HG03159 (cell line): ENCODE measurements at regions not wholly inside any gene's neighbourhood (a gene's known extent, or its start where the extent isn't known, plus 50 kb on each side); places are given as distances from the start of the nearest gene placed in this dataset.
"Not testable (repeated sequence)": the region's sequence is repeated elsewhere in the genome, so short reads cannot be mapped to it uniquely, and the experiment has no call there.

Experiments used
- ATAC-seq: cut with Tn5 transposase; IDR thresholded peaks from one replicate; pipeline ENCODE4 v1.9.1; 2021; ENCODE audit warnings: mild to moderate bottlenecking, moderate library complexity; ENCODE audit not compliant: unreplicated experiment

GRCh38 chr1:230493264-230493663 lies 67.1 kb upstream of the PGBD5 start:
- no peak for ATAC-seq

GRCh38 chr1:230490436-230490835 lies 64.3 kb upstream of the PGBD5 start:
- no peak for ATAC-seq

GRCh38 chr1:230487773-230488428 lies 61.8 kb upstream of the PGBD5 start:
- no peak for ATAC-seq

- ATAC-seq = no peak
Observed at GRCh38 chr1:230476622-230477003, 50.5 kb upstream of the PGBD5 start.

GRCh38 chr1:230475856-230476621 lies 49.9 kb upstream of the PGBD5 start:
- not testable (repeated sequence) for ATAC-seq
